Neural cell (in vitro differentiated cells): ENCODE measurements at regions not wholly inside any gene's neighbourhood (a gene's known extent, or its start where the extent isn't known, plus 50 kb on each side); places are given as distances from the start of the nearest gene placed in this dataset.

ENCODE experiments used
- H2AFZ ChIP-seq: fragments of 200-600, 300-800 bp; sonication (generic), shearing (Covaris generic); 2 replicates; pipeline ENCODE4 v1.6.0; 2014; ENCODE audit warnings: low read depth, mild to moderate bottlenecking, antibody characterized with exemption, low read length, moderate library complexity
- H3F3A ChIP-seq: fragments of 200-600 bp; shearing (Covaris generic); 2 replicates; pipeline ENCODE4 v1.6.1; 2016; ENCODE audit warnings: mild to moderate bottlenecking, moderate library complexity, mixed read lengths, antibody characterized with exemption, low read length; ENCODE audit not compliant: insufficient read depth, poor library complexity, severe bottlenecking
- H3K27ac ChIP-seq: fragments of 200-600, 300-800 bp; sonication (generic), shearing (Covaris generic); 2 replicates; pipeline ENCODE4 v1.5.1; 2014; ENCODE audit warnings: mild to moderate bottlenecking, low read length, moderate library complexity
- H3K27me3 ChIP-seq: fragments of 300-800, 200-600 bp; sonication (generic), shearing (Covaris generic); 2 replicates; pipeline ENCODE4 v1.6.0; 2014; ENCODE audit warnings: mild to moderate bottlenecking, low read depth, low read length, moderate library complexity; ENCODE audit not compliant: insufficient read depth
- H3K36me3 ChIP-seq: fragments of 300-800, 200-600 bp; sonication (generic), shearing (Covaris generic); 2 replicates; pipeline ENCODE4 v1.5.1; 2014; ENCODE audit warnings: mild to moderate bottlenecking, antibody characterized with exemption, low read length, moderate library complexity; ENCODE audit not compliant: insufficient read depth
- H3K4me2 ChIP-seq: fragments of 300-800, 200-600 bp; sonication (generic), shearing (Covaris generic); 2 replicates; pipeline ENCODE4 v1.6.0; 2014; ENCODE audit warnings: mild to moderate bottlenecking, low read length
- H3K4me3 ChIP-seq: fragments of 300-800, 200-600 bp; sonication (generic), shearing (Covaris generic); 2 replicates; pipeline ENCODE4 v1.5.1; 2014; ENCODE audit warnings: mild to moderate bottlenecking, low read length, moderate library complexity
- H3K79me2 ChIP-seq: fragments of 200-600 bp; shearing (Covaris generic); replicated peaks from 2 replicates; pipeline ENCODE4 v1.6.0; 2014; ENCODE audit warnings: mild to moderate bottlenecking, low read length, moderate library complexity; ENCODE audit not compliant: insufficient read depth
- H3K9ac ChIP-seq: fragments of 300-800, 200-600 bp; sonication (generic), shearing (Covaris generic); 2 replicates; pipeline ENCODE4 v1.6.1; 2016; ENCODE audit warnings: mild to moderate bottlenecking, low read length, mixed read lengths
- H3K9me2 ChIP-seq: fragments of 200-600 bp; shearing (Covaris generic); 2 replicates; pipeline ENCODE4 v1.6.1; 2016; ENCODE audit warnings: mild to moderate bottlenecking, low read length, mixed read lengths; ENCODE audit not compliant: insufficient read depth
- H3K9me3 ChIP-seq: fragments of 200-600, 300-800 bp; sonication (generic), shearing (Covaris generic); 2 replicates; pipeline ENCODE4 v1.6.1; 2016; ENCODE audit warnings: mild to moderate bottlenecking, mixed run types, low read length, moderate library complexity, mixed read lengths
- H4K20me1 ChIP-seq: fragments of 200-600 bp; shearing (Covaris generic); 2 replicates; pipeline ENCODE4 v1.6.1; 2016; ENCODE audit warnings: mild to moderate bottlenecking, mixed run types; ENCODE audit not compliant: insufficient read depth
- CTCF ChIP-seq: fragments of 450-650 bp; IDR thresholded peaks from 2 replicates; pipeline ENCODE4 v1.5.1; 2014; ENCODE audit warnings: antibody characterized with exemption, mild to moderate bottlenecking, moderate library complexity; ENCODE audit not compliant: poor library complexity, severe bottlenecking
- EP300 ChIP-seq: fragments of 450-650 bp; conservative IDR thresholded peaks from 2 replicates; pipeline ENCODE4 v1.6.1; 2014; ENCODE audit warnings: antibody characterized with exemption, mild to moderate bottlenecking, moderate library complexity; ENCODE audit not compliant: poor library complexity, severe bottlenecking
- EZH2 ChIP-seq: fragments of 200-600, 300-800 bp; shearing (Covaris generic), sonication (generic); IDR thresholded peaks from 2 replicates; pipeline ENCODE4 v1.6.1; 2014; ENCODE audit warnings: antibody characterized with exemption, low read length, borderline replicate concordance, mild to moderate bottlenecking; ENCODE audit not compliant: insufficient read depth, poor library complexity, severe bottlenecking
- MXI1 ChIP-seq: fragments of 450-650 bp; conservative IDR thresholded peaks from 2 replicates; pipeline ENCODE4 v1.6.1; 2014; ENCODE audit warnings: antibody characterized with exemption, mild to moderate bottlenecking; ENCODE audit not compliant: poor library complexity, severe bottlenecking
- POLR2AphosphoS5 ChIP-seq: IDR thresholded peaks from 2 replicates; pipeline ENCODE4 v1.6.1; 2012
- RAD21 ChIP-seq: fragments of 450-650 bp; conservative IDR thresholded peaks from 2 replicates; pipeline ENCODE4 v1.6.1; 2014; ENCODE audit warnings: antibody characterized with exemption, mild to moderate bottlenecking, moderate library complexity
- REST ChIP-seq: IDR thresholded peaks from 2 replicates; pipeline ENCODE4 v1.6.1; 2012; ENCODE audit warnings: borderline replicate concordance
- SMC3 ChIP-seq: fragments of 450-650 bp; conservative IDR thresholded peaks from 2 replicates; pipeline ENCODE4 v1.6.1; 2014; ENCODE audit warnings: antibody characterized with exemption, mild to moderate bottlenecking, moderate library complexity; ENCODE audit not compliant: poor library complexity
- TAF1 ChIP-seq: IDR thresholded peaks from 2 replicates; pipeline ENCODE4 v1.6.1; 2012; ENCODE audit warnings: low read depth

GRCh38 chrX:45788315-45788714, 587.6 kb upstream of the DIPK2B start:
- Histone ChIP-seq H3K9ac (no peak overlapping the region), H3K9me2 (no peaks in the 10 kb centered on the region), H4K20me1 (no peaks in the 10 kb centered on the region), H3K27ac (no peak overlapping the region), H3K4me3 (no peak overlapping the region), H3K79me2 (no peaks in the 10 kb centered on the region), H3K27me3 (no peaks in the 10 kb centered on the region), H3F3A (no peaks in the 10 kb centered on the region), H3K4me2 (no peak overlapping the region), H2AFZ (no peak overlapping the region), H3K9me3 (no peaks in the 10 kb centered on the region), H3K36me3 (no peaks in the 10 kb centered on the region)
- no peak for TF ChIP-seq REST
- no peak for TF ChIP-seq RAD21
- TF ChIP-seq EP300: no peak
- no peak for TF ChIP-seq EZH2
- TF ChIP-seq MXI1: no peak
- no peak for TF ChIP-seq TAF1
- TF ChIP-seq POLR2AphosphoS5: no peak
- TF ChIP-seq SMC3: no peak
- no peak for TF ChIP-seq CTCF

- no peak for TF ChIP-seq REST
- TF ChIP-seq SMC3: no peak
- TF ChIP-seq MXI1: no peak
- TF ChIP-seq TAF1: no peak
- no peak for TF ChIP-seq CTCF
- TF ChIP-seq RAD21: no peak
- TF ChIP-seq EP300: no peak
- TF ChIP-seq EZH2: no peak
- no peak for TF ChIP-seq POLR2AphosphoS5
- no peaks in the 10 kb centered on the region for H3F3A ChIP-seq
- H4K20me1 ChIP-seq: no peaks in the 10 kb centered on the region
- no peak overlapping the region for H3K4me2 ChIP-seq
- no peaks in the 10 kb centered on the region for H3K79me2 ChIP-seq
- no peaks in the 10 kb centered on the region for H3K9me3 ChIP-seq
- H3K9ac ChIP-seq: no peak overlapping the region
- no peaks in the 10 kb centered on the region for H3K9me2 ChIP-seq
- H3K4me3 ChIP-seq: no peak overlapping the region
- H2AFZ ChIP-seq: no peak overlapping the region
- no peak overlapping the region for H3K27ac ChIP-seq
- no peaks in the 10 kb centered on the region for H3K36me3 ChIP-seq
- no peaks in the 10 kb centered on the region for H3K27me3 ChIP-seq
Observed at GRCh38 chrX:45784590-45784989, 583.9 kb upstream of the DIPK2B start.
